ENCODE measurements at regions not wholly inside any gene's neighbourhood (a gene's known extent, or its start where the extent isn't known, plus 50 kb on each side); places are given as distances from the start of the nearest gene placed in this dataset.
A peak's percentile ranks its signal among the peaks of the same experiment; 100 is the strongest.

- no peak for DNase-seq (ENCODE audit: low spot score)
Measured at GRCh38 chr11:10358696-10359095, 53.8 kb downstream of the ADM start.

- no peak for DNase-seq (ENCODE audit: low spot score)
Measured at GRCh38 chr11:10359171-10359570, 54.3 kb downstream of the ADM start.

- no peak for DNase-seq (ENCODE audit: low spot score)
Measured at GRCh38 chr11:10360835-10361234, 56.0 kb downstream of the ADM start.

- DNase-seq (ENCODE audit: low spot score) = no peak
Measured at GRCh38 chr11:10365045-10365444, 60.2 kb downstream of the ADM start.

GRCh38 chr11:10366568-10367331 lies 61.9 kb downstream of the ADM start:
- DNase-seq (ENCODE audit: low spot score) = peak; percentile 71

GRCh38 chr11:10371926-10372641 lies 67.2 kb downstream of the ADM start:
- DNase-seq (ENCODE audit: low spot score) = no peak

- DNase-seq (ENCODE audit: low spot score) = no peak
Measured at GRCh38 chr11:10373340-10373739, 68.5 kb downstream of the ADM start.

- DNase-seq (ENCODE audit: low spot score) = no peak
Measured at GRCh38 chr11:10373929-10374328, 69.1 kb downstream of the ADM start.

- DNase-seq (ENCODE audit: low spot score) = no peak
Measured at GRCh38 chr11:10374386-10374785, 69.5 kb downstream of the ADM start.

GRCh38 chr11:10375280-10375971 lies 70.6 kb downstream of the ADM start:
- peak; percentile 51 for DNase-seq (ENCODE audit: low spot score)

GRCh38 chr11:10376061-10376460 lies 71.2 kb downstream of the ADM start:
- no peak for DNase-seq (ENCODE audit: low spot score)

- no peak for DNase-seq (ENCODE audit: low spot score)
Measured at GRCh38 chr11:10377183-10377582, 72.3 kb downstream of the ADM start.

- no peak for DNase-seq (ENCODE audit: low spot score)
Measured at GRCh38 chr11:10378362-10378761, 73.5 kb downstream of the ADM start.

- peak; percentile 45 for DNase-seq (ENCODE audit: low spot score)
Measured at GRCh38 chr11:10379022-10379421, 74.1 kb downstream of the ADM start.

- peak; percentile 30 for DNase-seq (ENCODE audit: low spot score)
Measured at GRCh38 chr11:10379426-10379825, 74.6 kb downstream of the ADM start.

GRCh38 chr11:10379871-10380568 lies 75.0 kb upstream of the AMPD3 start:
- no peak for DNase-seq (ENCODE audit: low spot score)

GRCh38 chr11:10380921-10381320 lies 74.1 kb upstream of the AMPD3 start:
- DNase-seq (ENCODE audit: low spot score) = no peak

GRCh38 chr11:10381736-10382135 lies 73.3 kb upstream of the AMPD3 start:
- DNase-seq (ENCODE audit: low spot score) = no peak

GRCh38 chr11:10382518-10382917 lies 72.5 kb upstream of the AMPD3 start:
- peak; percentile 28 for DNase-seq (ENCODE audit: low spot score)

GRCh38 chr11:10385696-10386095 lies 69.4 kb upstream of the AMPD3 start:
- DNase-seq (ENCODE audit: low spot score) = peak; percentile 21

- no peak for DNase-seq (ENCODE audit: low spot score)
Measured at GRCh38 chr11:10386361-10386760, 68.7 kb upstream of the AMPD3 start.

- DNase-seq (ENCODE audit: low spot score) = no peak
Measured at GRCh38 chr11:10386861-10387205, 68.2 kb upstream of the AMPD3 start.

Measured in AG08396 (cell line).